WERI-Rb-1 (cell line): ENCODE measurements at regions not wholly inside any gene's neighbourhood (a gene's known extent, or its start where the extent isn't known, plus 50 kb on each side); places are given as distances from the start of the nearest gene placed in this dataset.

Source experiments
- DNase-seq: peaks from one replicate; pipeline ENCODE4 v3.0.0-alpha.2; 2020
- H3K27ac ChIP-seq: fragments of 250-450 bp; sonication (Bioruptor Pico); 2 replicates; pipeline ENCODE4 v1.5.1; 2020; ENCODE audit warnings: mild to moderate bottlenecking, moderate library complexity
- H3K27me3 ChIP-seq: fragments of 250-450 bp; sonication (Bioruptor Pico); 2 replicates; pipeline ENCODE4 v1.5.1; 2021; ENCODE audit warnings: mild to moderate bottlenecking, low read depth, moderate library complexity; ENCODE audit not compliant: insufficient read depth, severe bottlenecking
- H3K36me3 ChIP-seq: fragments of 250-450 bp; sonication (Bioruptor Pico); 2 replicates; pipeline ENCODE4 v1.5.1; 2020; ENCODE audit warnings: mild to moderate bottlenecking, moderate library complexity
- H3K4me3 ChIP-seq: 2 replicates; pipeline ENCODE4 v1.5.1; 2011; ENCODE audit warnings: low read depth, mild to moderate bottlenecking, control low read depth, low read length
- H3K9me3 ChIP-seq: fragments of 250-450 bp; sonication (Bioruptor Pico); 2 replicates; pipeline ENCODE4 v1.5.1; 2021; ENCODE audit warnings: mild to moderate bottlenecking, moderate library complexity; ENCODE audit not compliant: severe bottlenecking
- TF ChIP-seq, protein P1 (sequence below): IDR thresholded peaks from 2 replicates; pipeline ENCODE4 v1.5.1; 2011; ENCODE audit warnings: low read depth, mild to moderate bottlenecking, control low read depth, inconsistent platforms, low read length

DNA sequence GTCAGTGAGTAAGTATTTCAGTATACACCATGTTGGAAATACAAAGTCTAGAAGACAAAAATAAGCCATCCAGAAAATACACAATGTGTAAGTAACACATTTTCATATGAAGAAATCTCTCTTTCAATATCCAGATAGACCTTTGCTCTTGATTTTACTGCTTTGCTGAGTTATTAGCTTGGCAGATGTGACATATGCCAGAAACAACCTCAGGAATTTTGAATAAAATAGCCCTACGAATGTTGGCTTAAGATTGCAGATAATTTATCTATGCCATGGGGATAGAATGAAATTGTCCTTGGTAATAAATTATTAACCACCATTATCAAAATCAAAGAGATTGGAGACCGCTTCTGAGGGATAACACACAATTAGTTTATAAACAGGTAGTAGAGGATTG is 1036.9 kb upstream of the EPHA7 start:
- DNase-seq = no peak
- Histone ChIP-seq H3K27ac (no peak overlapping the region), H3K9me3 (no peaks in the 10 kb centered on the region), H3K4me3 (no peak overlapping the region), H3K27me3 (no peaks in the 10 kb centered on the region), H3K36me3 (no peaks in the 10 kb centered on the region)
- TF ChIP-seq, protein P1, sequence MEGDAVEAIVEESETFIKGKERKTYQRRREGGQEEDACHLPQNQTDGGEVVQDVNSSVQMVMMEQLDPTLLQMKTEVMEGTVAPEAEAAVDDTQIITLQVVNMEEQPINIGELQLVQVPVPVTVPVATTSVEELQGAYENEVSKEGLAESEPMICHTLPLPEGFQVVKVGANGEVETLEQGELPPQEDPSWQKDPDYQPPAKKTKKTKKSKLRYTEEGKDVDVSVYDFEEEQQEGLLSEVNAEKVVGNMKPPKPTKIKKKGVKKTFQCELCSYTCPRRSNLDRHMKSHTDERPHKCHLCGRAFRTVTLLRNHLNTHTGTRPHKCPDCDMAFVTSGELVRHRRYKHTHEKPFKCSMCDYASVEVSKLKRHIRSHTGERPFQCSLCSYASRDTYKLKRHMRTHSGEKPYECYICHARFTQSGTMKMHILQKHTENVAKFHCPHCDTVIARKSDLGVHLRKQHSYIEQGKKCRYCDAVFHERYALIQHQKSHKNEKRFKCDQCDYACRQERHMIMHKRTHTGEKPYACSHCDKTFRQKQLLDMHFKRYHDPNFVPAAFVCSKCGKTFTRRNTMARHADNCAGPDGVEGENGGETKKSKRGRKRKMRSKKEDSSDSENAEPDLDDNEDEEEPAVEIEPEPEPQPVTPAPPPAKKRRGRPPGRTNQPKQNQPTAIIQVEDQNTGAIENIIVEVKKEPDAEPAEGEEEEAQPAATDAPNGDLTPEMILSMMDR = no peak

DNA sequence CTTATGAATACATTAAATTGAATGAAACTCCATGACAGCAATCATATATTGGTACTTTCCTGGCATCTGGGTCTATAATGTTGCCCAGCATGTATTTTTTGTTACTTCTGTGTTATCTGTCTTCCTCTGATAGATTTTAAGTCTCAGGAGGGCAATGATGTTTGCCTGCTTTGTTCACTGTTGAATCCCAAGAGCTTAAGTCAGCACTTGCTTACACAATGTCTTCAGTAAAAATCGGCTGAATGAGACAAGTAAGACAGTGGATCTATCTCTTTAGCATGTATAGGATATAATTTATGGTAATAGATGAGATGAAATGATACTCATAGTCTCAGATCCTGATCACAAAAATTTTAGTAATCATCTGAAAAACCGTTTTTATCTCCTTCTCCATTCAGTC is 1034.9 kb upstream of the EPHA7 start:
- no peaks in the 10 kb centered on the region for H3K9me3 ChIP-seq
- TF ChIP-seq, protein P1 = no peak
- H3K4me3 ChIP-seq = no peak overlapping the region
- no peaks in the 10 kb centered on the region for H3K36me3 ChIP-seq
- no peak overlapping the region for H3K27ac ChIP-seq
- DNase-seq = no peak
- no peaks in the 10 kb centered on the region for H3K27me3 ChIP-seq

GRCh38 chr6:94446120-94446519 is 1026.8 kb upstream of the EPHA7 start:
- Histone ChIP-seq H3K4me3 (no peak overlapping the region), H3K36me3 (no peaks in the 10 kb centered on the region), H3K9me3 (no peaks in the 10 kb centered on the region), H3K27me3 (no peaks in the 10 kb centered on the region), H3K27ac (no peak overlapping the region)
- no peak for DNase-seq
- TF ChIP-seq, protein P1 = no peak

DNA sequence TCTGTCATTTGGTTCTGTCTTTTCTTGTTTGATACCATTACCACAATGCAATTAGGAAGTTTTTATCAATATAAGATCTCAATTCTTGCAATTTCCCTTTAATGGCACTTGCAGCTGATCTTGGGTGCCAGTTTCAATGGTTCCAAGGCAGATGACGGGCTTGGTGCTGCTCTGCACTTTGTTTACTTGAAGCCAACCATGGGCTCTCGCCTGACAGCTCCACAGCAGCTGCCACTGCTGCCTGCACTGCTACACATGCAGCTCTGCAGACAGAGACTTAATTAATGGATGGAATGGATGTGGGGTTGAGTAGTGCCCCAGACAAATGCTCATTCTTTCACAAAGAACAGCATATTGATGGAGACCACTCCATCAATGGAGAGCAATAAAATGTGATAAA is 1024.3 kb upstream of the EPHA7 start:
- no peaks in the 10 kb centered on the region for H3K9me3 ChIP-seq

DNA sequence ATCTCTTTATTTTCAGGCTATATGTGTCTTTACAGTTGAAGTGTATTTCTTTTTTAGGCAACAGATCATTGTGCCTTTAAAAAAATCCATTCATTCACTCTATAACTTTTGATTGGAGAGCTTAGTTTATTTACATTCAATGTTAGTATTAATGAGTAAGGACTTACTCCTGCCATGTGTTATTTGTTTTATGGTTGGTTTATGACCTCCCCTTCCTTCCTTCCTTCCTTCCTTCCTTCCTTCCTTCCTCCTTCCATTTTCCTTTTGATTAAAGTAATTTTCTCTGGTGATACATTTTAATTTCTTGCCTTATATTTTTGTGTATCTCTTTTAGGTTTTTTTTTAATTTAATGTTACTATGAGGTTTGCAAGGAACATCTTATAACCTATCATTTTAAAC is 1005.3 kb upstream of the EPHA7 start:
- TF ChIP-seq, protein P1 = no peak
- Histone ChIP-seq H3K9me3 (peaks cover 2% of the 10 kb centered on the region), H3K27me3 (no peaks in the 10 kb centered on the region), H3K27ac (no peak overlapping the region), H3K4me3 (no peak overlapping the region), H3K36me3 (no peaks in the 10 kb centered on the region)
- DNase-seq = no peak

More for the DNA sequence above, 1024.3 kb upstream of the EPHA7 start:
- TF ChIP-seq, protein P1 = no peak
- DNase-seq = no peak
- Histone ChIP-seq H3K27ac (no peak overlapping the region), H3K4me3 (no peak overlapping the region), H3K27me3 (no peaks in the 10 kb centered on the region), H3K36me3 (no peaks in the 10 kb centered on the region)

DNA sequence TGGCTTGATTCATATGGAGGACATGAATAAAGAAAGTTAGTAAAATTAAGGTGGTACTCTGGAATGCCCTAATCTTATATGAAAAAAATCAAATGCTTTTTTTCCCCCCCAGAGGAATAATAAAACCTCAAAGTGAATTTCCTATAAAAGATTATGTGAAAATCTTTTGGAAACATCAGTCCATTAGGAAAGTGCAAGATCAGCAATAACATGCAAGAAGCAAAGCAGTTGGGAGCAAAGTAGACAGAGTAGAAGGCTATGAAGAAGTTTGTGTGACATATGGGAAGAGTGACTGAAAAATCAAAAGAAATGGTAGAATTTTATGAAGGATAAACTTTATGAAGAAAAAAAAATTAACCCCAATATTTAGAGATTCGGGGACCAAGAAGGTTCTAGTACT is 998.0 kb upstream of the EPHA7 start:
- Histone ChIP-seq H3K27me3 (no peaks in the 10 kb centered on the region), H3K4me3 (no peak overlapping the region), H3K9me3 (no peaks in the 10 kb centered on the region), H3K36me3 (no peaks in the 10 kb centered on the region), H3K27ac (no peak overlapping the region)
- TF ChIP-seq, protein P1 = no peak
- no peak for DNase-seq
